ENCODE measurements at regions not wholly inside any gene's neighbourhood (a gene's known extent, or its start where the extent isn't known, plus 50 kb on each side); places are given as distances from the start of the nearest gene placed in this dataset.

GRCh38 chr6:132936646-132937045 lies 122.3 kb downstream of the RPS12 start:
- no peak for DNase-seq (ENCODE audit: low read depth in 2 of 2)

DNA sequence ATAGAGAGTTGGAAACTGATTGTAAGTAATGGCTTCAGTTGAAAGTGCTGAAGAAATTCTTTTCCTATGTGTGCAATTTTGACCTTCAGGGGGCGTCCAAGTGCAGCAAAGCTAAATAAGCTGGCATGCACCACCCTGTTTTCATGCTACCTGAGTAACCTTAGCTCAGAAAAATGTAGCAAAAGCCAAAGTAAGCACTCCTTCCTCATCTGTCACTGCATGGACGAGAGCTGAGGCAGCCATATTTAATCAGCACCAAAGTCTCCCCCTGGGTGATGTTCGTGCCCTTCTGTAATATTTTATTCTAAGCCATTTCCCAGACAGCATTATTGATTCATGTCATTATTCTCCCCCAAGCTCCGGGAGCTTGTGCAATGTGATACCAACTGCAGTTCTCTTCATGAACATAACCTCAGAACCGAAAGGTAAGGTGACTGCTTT lies 123.1 kb downstream of the RPS12 start:
- peak in 1 of 2 donors; percentile 10 for DNase-seq (ENCODE audit: low read depth in 2 of 2)

DNA sequence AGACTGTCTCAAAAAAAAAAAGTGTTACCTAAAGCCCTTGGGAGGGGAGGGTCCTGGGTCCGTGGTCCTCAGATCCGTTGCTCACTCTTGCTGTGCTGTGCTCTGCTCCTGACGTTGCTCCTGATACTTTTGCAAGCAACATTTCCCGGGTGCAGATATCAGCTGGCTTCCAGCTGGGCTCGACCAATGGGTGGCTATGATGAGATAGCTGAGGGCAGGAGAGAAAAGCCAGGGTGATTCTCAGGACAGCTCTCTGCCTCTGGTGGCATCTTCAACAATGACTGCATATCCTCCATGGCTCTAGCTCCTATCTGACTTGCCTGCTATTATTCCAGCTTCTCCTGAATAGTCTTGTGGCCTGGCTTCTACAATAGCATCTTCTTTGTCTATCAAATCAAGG lies 134.5 kb downstream of the RPS12 start:
- no peak for DNase-seq (ENCODE audit: low read depth in 2 of 2)

DNA sequence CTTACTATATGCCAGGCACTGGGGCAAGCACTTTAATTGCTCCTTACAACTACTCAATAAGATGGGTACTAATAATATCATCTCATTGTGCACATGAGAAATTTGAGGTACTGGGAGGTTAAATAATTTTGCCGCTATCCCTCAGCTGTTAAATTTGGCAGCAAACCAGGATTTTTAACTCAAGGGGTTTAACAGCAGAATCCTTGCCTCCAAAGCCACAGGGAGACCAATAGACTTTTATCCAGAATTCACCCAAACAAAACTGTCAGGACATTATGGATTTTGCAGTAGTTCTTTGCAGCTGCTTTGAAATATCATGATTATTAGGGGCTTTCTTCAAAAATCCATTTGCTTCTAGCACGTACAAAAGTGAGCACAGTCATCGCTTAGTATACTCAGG lies 136.2 kb downstream of the RPS12 start:
- no peak for DNase-seq (ENCODE audit: low read depth in 2 of 2)

GRCh38 chr6:132952031-132952867 lies 137.9 kb downstream of the RPS12 start:
- DNase-seq (ENCODE audit: low read depth in 2 of 2) = no peak

- no peak for DNase-seq (ENCODE audit: low read depth in 2 of 2)
Measured at GRCh38 chr6:132952986-132953385, 138.6 kb downstream of the RPS12 start.

- DNase-seq (ENCODE audit: low read depth in 2 of 2) = no peak
Measured at GRCh38 chr6:132954222-132954621, 139.9 kb downstream of the RPS12 start.

- no peak for DNase-seq (ENCODE audit: low read depth in 2 of 2)
Measured at GRCh38 chr6:132954936-132955335, 140.6 kb downstream of the RPS12 start.

DNA sequence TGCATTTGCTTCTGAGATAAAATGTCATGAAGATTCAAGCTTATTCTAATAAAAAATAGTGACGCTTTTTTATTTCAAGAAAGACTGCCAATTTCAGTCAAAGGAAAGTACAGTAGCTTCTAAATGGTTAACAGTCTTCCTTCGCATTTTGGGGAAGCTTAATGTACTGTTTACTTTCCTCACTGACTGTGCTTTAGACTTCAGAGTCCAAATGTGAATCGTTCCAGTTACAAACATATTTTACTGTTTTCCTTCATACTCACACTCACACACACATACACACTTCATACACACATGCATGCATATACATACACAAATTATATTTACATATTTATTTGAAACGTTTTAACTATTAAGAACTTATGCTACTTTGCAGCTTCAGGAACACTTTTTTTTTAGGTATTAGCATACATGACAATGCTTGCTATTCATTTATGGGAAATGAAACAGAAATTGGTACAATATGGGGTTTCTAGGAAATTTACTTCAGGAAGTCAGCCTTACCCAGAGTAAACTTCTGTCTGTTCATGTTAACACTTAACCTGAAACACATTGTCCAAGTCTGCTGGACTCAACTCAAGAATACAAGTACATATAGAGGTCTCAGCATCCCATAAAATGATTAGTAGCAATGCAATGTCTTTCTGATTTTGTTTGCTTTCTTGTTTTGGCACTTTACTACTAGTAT lies 145.4 kb downstream of the RPS12 start:
- no peak for DNase-seq (ENCODE audit: low read depth in 2 of 2)

- no peak for DNase-seq (ENCODE audit: low read depth in 2 of 2)
Measured at GRCh38 chr6:132960720-132961119, 146.4 kb downstream of the RPS12 start.

DNA sequence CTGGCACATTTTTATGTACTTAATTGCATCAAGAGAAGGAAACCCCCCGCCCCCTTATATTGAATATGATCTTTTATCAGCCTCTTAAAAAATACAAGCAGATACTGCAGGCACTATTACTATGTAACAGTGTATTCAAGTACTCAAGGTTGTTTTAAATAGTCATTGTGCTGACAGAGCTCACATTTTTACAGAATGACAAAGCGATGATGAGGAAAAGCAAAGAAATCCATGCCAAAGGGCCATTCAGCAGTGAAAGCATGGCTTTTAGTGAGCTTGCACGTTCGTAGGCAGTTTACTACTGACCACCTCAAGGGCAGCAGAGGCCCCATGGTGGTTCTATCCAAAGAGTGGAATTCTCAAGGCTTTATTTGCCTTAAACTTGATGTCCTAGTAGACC lies 146.8 kb downstream of the RPS12 start:
- no peak for DNase-seq (ENCODE audit: low read depth in 2 of 2)

GRCh38 chr6:132961610-132962009 lies 147.2 kb downstream of the RPS12 start:
- DNase-seq (ENCODE audit: low read depth in 2 of 2) = no peak

DNA sequence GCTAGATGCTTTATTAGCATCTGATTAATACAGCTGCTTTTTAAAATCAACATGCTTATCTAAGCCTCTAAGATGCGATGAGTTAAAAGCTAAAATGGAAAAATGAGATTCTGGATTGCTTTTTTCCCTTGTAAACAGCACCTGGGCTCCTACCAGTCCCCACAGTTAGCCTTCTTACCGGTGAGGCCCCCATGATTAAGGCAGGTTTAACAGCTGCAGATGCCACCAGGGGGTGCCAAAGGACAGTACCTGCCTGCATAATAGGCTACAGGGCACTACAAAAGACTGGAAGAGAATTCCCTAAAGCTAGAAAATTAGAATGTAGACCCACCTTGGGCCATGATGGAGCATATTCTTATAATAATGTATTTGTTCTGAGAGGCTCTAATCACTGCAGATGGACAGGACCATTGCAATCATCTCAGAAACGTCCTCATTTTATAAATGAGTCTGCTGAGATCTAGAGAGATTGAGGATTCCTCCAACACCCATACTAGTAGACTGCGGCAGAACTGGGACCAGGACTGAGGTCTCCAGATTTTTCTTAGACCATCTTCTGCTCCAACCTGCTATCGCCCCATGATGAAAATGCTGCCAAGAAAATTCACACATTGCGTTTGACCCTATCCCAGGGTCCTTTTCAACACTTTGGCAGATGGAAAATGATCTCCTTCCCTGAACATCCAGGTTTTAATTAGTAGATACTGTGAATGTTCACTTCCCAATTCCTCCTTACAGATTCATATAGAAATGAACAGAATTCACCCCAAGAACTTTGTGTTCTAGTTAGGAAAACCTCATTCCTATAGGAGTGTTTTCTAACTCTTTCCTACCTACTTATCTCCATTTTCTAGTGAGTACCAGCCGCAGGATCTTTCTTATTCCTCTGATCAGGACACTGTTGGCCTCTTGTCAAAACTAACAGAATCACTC lies 148.8 kb downstream of the RPS12 start:
- DNase-seq (ENCODE audit: low read depth in 2 of 2) = peak; percentile 54

DNA sequence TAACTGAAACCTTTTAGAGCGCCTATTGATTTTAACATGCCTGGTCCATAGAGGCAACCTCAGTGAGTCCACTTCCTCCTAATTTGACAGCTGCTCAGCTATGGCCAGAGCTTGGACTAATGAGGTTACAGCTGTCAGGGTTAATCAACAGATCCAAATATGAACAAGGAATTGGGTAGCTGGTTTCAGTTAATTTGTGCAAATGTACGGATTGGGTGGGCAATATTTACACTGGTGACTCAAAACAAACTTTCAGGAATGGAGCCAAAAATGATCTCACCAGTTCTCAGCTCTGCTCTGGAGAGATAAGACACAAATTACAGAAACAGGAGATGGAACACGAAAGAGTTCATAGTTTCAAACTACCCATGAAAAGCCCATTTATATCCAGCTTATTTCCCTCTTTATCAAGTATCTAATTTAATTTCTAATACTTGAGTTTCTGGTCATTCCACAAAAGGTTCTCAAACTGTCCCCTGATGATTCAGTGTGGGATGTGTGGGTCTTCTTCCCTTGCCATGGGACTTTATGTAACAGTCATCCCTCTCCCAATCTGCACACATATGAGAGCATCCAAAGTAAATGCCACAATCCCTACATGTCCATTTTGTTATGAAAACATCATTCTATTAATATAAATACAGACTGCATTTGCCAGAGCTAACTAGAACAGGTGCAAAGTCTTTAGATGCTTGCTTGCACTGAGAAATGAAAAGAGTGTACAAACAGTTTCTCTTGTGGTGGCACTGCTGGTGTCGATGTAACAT lies 149.9 kb downstream of the RPS12 start:
- no peak for DNase-seq (ENCODE audit: low read depth in 2 of 2)

GRCh38 chr6:132964868-132965382 lies 150.6 kb downstream of the RPS12 start:
- DNase-seq (ENCODE audit: low read depth in 2 of 2) = no peak

DNA sequence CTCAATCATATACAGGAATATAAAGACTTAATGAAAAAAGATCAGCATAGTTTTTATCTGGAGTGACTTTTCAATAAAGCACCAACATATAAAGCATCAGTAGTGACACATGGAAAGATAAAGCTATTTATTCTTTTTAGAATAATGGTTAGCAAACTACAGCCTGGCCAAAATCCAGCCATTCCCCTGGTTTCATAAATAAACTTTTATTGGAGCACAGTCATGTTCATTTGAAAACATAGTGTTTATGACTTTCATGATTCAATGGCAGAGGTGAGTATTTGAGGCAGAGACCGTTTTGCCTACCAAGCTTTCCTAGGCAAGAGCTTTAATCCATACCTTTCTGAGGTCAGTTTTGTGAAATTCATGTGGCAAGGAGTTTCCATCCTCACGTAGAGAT lies 153.5 kb downstream of the RPS12 start:
- DNase-seq (ENCODE audit: low read depth in 2 of 2) = no peak

DNA sequence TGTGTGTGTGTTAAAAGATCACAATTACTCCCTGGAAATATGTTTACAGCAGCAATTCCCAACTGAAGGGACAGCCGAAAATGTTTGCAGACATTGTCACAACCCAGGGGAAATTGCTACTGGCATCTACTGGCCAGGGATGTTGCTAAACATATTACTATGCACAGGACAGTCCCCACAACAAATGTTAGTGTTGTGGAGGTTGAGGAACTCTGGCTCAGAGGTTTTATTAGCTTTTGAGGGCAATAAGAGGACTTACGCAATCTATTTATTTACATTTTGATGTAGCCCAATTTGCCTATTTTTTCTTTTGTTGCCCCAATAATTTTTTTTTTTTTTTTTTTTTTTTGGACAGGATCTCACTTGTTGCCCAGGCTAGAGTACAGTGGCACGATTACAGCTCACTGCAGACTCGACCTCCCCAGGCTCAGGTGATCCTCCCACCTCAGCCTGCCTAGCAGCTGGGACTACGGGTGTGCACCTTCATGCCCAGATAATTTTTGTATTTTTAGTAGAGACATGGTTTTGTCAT lies 154.1 kb downstream of the RPS12 start:
- no peak for DNase-seq (ENCODE audit: low read depth in 2 of 2)

- DNase-seq (ENCODE audit: low read depth in 2 of 2) = no peak
Measured at GRCh38 chr6:132969196-132969595, 154.8 kb downstream of the RPS12 start.

- no peak for DNase-seq (ENCODE audit: low read depth in 2 of 2)
Measured at GRCh38 chr6:132971676-132972075, 157.3 kb downstream of the RPS12 start.

DNA sequence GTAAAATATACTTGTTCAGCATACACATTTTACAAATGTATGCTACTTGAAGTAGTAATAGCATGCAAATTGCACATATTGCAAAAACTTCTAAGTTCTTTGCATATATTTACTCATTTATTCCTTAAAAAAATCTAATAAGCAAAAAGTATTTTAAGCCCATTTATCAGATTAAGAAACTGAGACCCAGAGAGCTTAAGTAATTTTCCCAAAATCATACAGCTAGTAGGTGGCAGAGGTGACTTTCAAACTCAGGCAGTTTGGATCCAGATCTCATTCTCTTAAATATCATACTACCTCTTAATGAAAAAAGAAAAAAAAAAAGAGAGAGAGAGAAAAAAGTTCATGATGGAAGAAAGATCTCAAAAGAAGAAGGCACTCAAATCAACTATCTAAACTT lies 157.9 kb downstream of the RPS12 start:
- no peak for DNase-seq (ENCODE audit: low read depth in 2 of 2)

- no peak for DNase-seq (ENCODE audit: low read depth in 2 of 2)
Measured at GRCh38 chr6:132972971-132973370, 158.6 kb downstream of the RPS12 start.
